Activated B cell treated with CpG ODN at 0.5 μM for 24 hours (primary cell): ENCODE measurements at regions not wholly inside any gene's neighbourhood (a gene's known extent, or its start where the extent isn't known, plus 50 kb on each side); places are given as distances from the start of the nearest gene placed in this dataset.

Source experiments
- ATAC-seq: fragments of 200-7000 bp; cut with Tn5 transposase; one replicate; pipeline ENCODE4 v1.10.0; 2021; ENCODE audit warnings: low read depth, mild to moderate bottlenecking, moderate library complexity
- CTCF ChIA-PET: fragments of 350-600 bp; sonication (Branson Sonifier 250); formaldehyde crosslinking; loops from one replicate; lab custom pipeline; 2021; ENCODE audit warnings: antibody characterized with exemption; lab: Charles Lee
- POLR2A ChIA-PET: fragments of 350-600 bp; sonication (Branson Sonifier 250); formaldehyde crosslinking; loops from one replicate; lab custom pipeline; 2021; ENCODE audit warnings: antibody characterized with exemption; lab: Charles Lee
- DNase-seq: peaks from one replicate; pipeline ENCODE4 v3.0.0; 2022
- H3K27ac Mint-ChIP-seq: one replicate; pipeline ENCODE4 v1.8.0; 2020; ENCODE audit warnings: mixed read lengths
- H3K27me3 Mint-ChIP-seq: one replicate; pipeline ENCODE4 v1.8.0; 2021; ENCODE audit warnings: mixed read lengths
- H3K36me3 Mint-ChIP-seq: one replicate; pipeline ENCODE4 v1.8.0; 2021; ENCODE audit warnings: low read depth, mixed read lengths
- H3K4me1 Mint-ChIP-seq: one replicate; pipeline ENCODE4 v1.8.0; 2021; ENCODE audit warnings: mixed read lengths
- H3K4me3 Mint-ChIP-seq: one replicate; pipeline ENCODE4 v1.8.0; 2020; ENCODE audit warnings: mild to moderate bottlenecking, mixed read lengths
- H3K9me3 Mint-ChIP-seq: one replicate; pipeline ENCODE4 v1.8.0; 2020; ENCODE audit warnings: mixed read lengths
- CTCF ChIP-seq: fragments of 200-600 bp; IDR thresholded peaks from one replicate; pipeline ENCODE4 v1.8.0; 2022; ENCODE audit warnings: antibody characterized with exemption, mild to moderate bottlenecking
- intact Hi-C: fragments of 100-400 bp; cut with micrococcal nuclease; formaldehyde crosslinking; loops from one replicate; pipeline ENCODE4 v1.15.1; 2024

GRCh38 chr4:104938624-104939023 lies 208.1 kb upstream of the TET2 start:
- no peak overlapping the region for H3K27ac Mint-ChIP-seq
- H3K27me3 Mint-ChIP-seq, result no peaks in the 10 kb centered on the region
- H3K4me1 Mint-ChIP-seq, result no peaks in the 10 kb centered on the region
- H3K36me3 Mint-ChIP-seq, result no peaks in the 10 kb centered on the region
- DNase-seq (no peak), ATAC-seq (no peak)
- ChIA-PET POLR2A (no interaction called here), CTCF (no interaction called here)
- intact Hi-C loops, result loop anchor here (10.0 kb wide), 1 partner anchor 896 kb away; no protein-coding TSS in a partner anchor
- TF ChIP-seq CTCF, result no peak
- no peak overlapping the region for H3K4me3 Mint-ChIP-seq
- peaks cover 5% of the 10 kb centered on the region for H3K9me3 Mint-ChIP-seq

- no peak overlapping the region for H3K4me3 Mint-ChIP-seq
- H3K4me1 Mint-ChIP-seq, result no peaks in the 10 kb centered on the region
- intact Hi-C loops, result no loop called here
- ATAC-seq, result no peak
- TF ChIP-seq CTCF, result no peak
- H3K36me3 Mint-ChIP-seq, result no peaks in the 10 kb centered on the region
- H3K27me3 Mint-ChIP-seq, result no peaks in the 10 kb centered on the region
- no peaks in the 10 kb centered on the region for H3K9me3 Mint-ChIP-seq
- no peak for DNase-seq
- ChIA-PET CTCF (no interaction called here), POLR2A (no interaction called here)
- no peak overlapping the region for H3K27ac Mint-ChIP-seq
Measured at GRCh38 chr4:104940927-104941326, 205.7 kb upstream of the TET2 start.

- no peak overlapping the region for H3K27ac Mint-ChIP-seq
Measured at GRCh38 chr4:104941661-104942062, 205.0 kb upstream of the TET2 start.

GRCh38 chr4:104942990-104943743 lies 203.5 kb upstream of the TET2 start:
- no peak for ATAC-seq
- DNase-seq, result no peak
- Mint-ChIP-seq H3K4me1 (no peaks in the 10 kb centered on the region), H3K9me3 (no peaks in the 10 kb centered on the region), H3K4me3 (no peak overlapping the region), H3K27ac (no peak overlapping the region), H3K36me3 (no peaks in the 10 kb centered on the region), H3K27me3 (no peaks in the 10 kb centered on the region)
- TF ChIP-seq CTCF, result no peak
- ChIA-PET CTCF (no interaction called here), POLR2A (no interaction called here)
- intact Hi-C loops, result no loop called here

More at GRCh38 chr4:104941661-104942062, 205.0 kb upstream of the TET2 start:
- peak; percentile 21 for ATAC-seq
- H3K9me3 Mint-ChIP-seq, result no peaks in the 10 kb centered on the region
- intact Hi-C loops, result no loop called here
- TF ChIP-seq CTCF, result no peak
- H3K4me1 Mint-ChIP-seq, result no peaks in the 10 kb centered on the region
- no peak for DNase-seq
- no peaks in the 10 kb centered on the region for H3K36me3 Mint-ChIP-seq
- ChIA-PET POLR2A (no interaction called here), CTCF (no interaction called here)
- H3K4me3 Mint-ChIP-seq, result no peak overlapping the region
- H3K27me3 Mint-ChIP-seq, result no peaks in the 10 kb centered on the region

- CTCF ChIA-PET, result no interaction called here
- POLR2A ChIA-PET, result no interaction called here
- Mint-ChIP-seq H3K4me3 (no peak overlapping the region), H3K4me1 (no peaks in the 10 kb centered on the region), H3K27me3 (no peaks in the 10 kb centered on the region), H3K27ac (no peak overlapping the region), H3K36me3 (no peaks in the 10 kb centered on the region), H3K9me3 (no peaks in the 10 kb centered on the region)
- intact Hi-C loops, result no loop called here
- TF ChIP-seq CTCF, result no peak
- DNase-seq, result no peak
- no peak for ATAC-seq
Measured at GRCh38 chr4:104944596-104944995, 202.1 kb upstream of the TET2 start.
